Neural cell (in vitro differentiated cells): ENCODE measurements at regions not wholly inside any gene's neighbourhood (a gene's known extent, or its start where the extent isn't known, plus 50 kb on each side); places are given as distances from the start of the nearest gene placed in this dataset.

Source experiments
- CTCF ChIP-seq: fragments of 450-650 bp; IDR thresholded peaks from 2 replicates; pipeline ENCODE4 v1.5.1; 2014; ENCODE audit warnings: antibody characterized with exemption, mild to moderate bottlenecking, moderate library complexity; ENCODE audit not compliant: poor library complexity, severe bottlenecking
- EP300 ChIP-seq: fragments of 450-650 bp; conservative IDR thresholded peaks from 2 replicates; pipeline ENCODE4 v1.6.1; 2014; ENCODE audit warnings: antibody characterized with exemption, mild to moderate bottlenecking, moderate library complexity; ENCODE audit not compliant: poor library complexity, severe bottlenecking
- EZH2 ChIP-seq: fragments of 200-600, 300-800 bp; shearing (Covaris generic), sonication (generic); IDR thresholded peaks from 2 replicates; pipeline ENCODE4 v1.6.1; 2014; ENCODE audit warnings: antibody characterized with exemption, low read length, borderline replicate concordance, mild to moderate bottlenecking; ENCODE audit not compliant: insufficient read depth, poor library complexity, severe bottlenecking
- POLR2AphosphoS5 ChIP-seq: IDR thresholded peaks from 2 replicates; pipeline ENCODE4 v1.6.1; 2012
- SMC3 ChIP-seq: fragments of 450-650 bp; conservative IDR thresholded peaks from 2 replicates; pipeline ENCODE4 v1.6.1; 2014; ENCODE audit warnings: antibody characterized with exemption, mild to moderate bottlenecking, moderate library complexity; ENCODE audit not compliant: poor library complexity
- TAF1 ChIP-seq: IDR thresholded peaks from 2 replicates; pipeline ENCODE4 v1.6.1; 2012; ENCODE audit warnings: low read depth
- TF ChIP-seq, protein P1 (sequence below): IDR thresholded peaks from 2 replicates; pipeline ENCODE4 v1.6.1; 2012; ENCODE audit warnings: borderline replicate concordance

- TF ChIP-seq CTCF (no peak), TAF1 (no peak), POLR2AphosphoS5 (no peak), EZH2 (no peak), EP300 (no peak), SMC3 (no peak)
- TF ChIP-seq, protein P1, sequence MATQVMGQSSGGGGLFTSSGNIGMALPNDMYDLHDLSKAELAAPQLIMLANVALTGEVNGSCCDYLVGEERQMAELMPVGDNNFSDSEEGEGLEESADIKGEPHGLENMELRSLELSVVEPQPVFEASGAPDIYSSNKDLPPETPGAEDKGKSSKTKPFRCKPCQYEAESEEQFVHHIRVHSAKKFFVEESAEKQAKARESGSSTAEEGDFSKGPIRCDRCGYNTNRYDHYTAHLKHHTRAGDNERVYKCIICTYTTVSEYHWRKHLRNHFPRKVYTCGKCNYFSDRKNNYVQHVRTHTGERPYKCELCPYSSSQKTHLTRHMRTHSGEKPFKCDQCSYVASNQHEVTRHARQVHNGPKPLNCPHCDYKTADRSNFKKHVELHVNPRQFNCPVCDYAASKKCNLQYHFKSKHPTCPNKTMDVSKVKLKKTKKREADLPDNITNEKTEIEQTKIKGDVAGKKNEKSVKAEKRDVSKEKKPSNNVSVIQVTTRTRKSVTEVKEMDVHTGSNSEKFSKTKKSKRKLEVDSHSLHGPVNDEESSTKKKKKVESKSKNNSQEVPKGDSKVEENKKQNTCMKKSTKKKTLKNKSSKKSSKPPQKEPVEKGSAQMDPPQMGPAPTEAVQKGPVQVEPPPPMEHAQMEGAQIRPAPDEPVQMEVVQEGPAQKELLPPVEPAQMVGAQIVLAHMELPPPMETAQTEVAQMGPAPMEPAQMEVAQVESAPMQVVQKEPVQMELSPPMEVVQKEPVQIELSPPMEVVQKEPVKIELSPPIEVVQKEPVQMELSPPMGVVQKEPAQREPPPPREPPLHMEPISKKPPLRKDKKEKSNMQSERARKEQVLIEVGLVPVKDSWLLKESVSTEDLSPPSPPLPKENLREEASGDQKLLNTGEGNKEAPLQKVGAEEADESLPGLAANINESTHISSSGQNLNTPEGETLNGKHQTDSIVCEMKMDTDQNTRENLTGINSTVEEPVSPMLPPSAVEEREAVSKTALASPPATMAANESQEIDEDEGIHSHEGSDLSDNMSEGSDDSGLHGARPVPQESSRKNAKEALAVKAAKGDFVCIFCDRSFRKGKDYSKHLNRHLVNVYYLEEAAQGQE = no peak
These were observed 524.3 kb downstream of the TCERG1L start for GRCh38 chr10:130787243-130787642.
